DMS53 treated with DMSO at 0.1 percent for 48 hours (cell line): ENCODE measurements at regions not wholly inside any gene's neighbourhood (a gene's known extent, or its start where the extent isn't known, plus 50 kb on each side); places are given as distances from the start of the nearest gene placed in this dataset.
A peak's percentile ranks its signal among the peaks of the same experiment; 100 is the strongest.

Source experiments
- DNase-seq: peaks from one replicate; lab custom pipeline; 2025; ENCODE audit not compliant: unreplicated experiment; lab: John Stamatoyannopoulos, UW

DNA sequence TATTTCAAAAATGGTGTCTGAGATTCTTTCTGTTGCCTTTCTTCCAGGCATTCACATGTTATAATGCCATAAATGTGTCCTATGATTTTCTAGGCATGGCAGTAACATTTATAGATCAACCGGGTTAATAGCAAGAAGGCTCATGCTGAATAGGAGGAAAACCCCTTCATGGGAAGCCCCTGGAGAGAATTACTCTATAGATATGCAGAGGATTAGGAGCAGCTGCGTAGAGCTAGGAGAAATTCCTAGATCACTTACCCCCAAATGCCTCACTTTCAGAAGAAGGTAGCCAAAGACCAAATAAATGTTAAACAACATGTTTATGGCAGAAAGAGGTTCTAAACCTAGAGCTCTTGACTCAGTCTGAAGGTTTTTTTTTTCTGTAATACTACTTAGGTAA is 153.4 kb upstream of the CTNNA2 start:
- DNase-seq: no peak

DNA sequence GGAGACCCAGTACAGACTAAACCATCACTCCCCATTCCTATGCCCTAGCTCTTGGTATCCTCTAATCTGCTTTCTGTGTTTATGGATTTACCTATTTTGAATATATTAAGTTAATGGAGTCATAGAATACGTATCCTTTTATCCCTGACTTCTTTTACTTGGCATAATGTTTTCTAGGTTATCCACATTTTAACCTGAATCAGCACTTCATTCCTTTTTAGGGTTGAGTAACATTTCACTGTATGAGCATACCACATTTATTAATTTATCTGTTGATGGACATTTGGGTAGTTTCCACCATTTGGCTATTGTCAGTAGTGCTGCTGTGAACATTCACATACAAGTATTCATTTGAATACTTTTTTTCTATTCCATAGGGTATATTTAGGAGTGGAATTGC is 157.3 kb upstream of the CTNNA2 start:
- DNase-seq: no peak

DNA sequence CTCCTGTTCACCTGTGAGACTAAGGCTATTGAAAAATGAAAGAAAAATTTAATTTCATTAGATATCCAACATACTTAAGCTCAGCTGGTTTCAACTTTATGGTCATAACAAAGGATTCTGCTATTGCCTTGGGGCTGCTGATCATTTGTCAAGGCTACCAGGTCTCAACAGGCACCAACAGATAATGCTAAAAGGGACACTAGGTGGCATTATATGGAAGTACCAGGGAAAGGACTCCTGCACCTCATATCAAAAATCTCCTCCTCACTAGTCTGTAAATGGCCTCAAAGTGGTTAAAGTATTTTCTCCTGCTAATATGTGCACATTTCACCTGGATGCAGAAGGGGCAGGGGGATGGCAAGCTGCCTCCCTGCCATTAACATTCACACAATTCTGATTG is 167.9 kb upstream of the REG3A start:
- DNase-seq: no peak

DNA sequence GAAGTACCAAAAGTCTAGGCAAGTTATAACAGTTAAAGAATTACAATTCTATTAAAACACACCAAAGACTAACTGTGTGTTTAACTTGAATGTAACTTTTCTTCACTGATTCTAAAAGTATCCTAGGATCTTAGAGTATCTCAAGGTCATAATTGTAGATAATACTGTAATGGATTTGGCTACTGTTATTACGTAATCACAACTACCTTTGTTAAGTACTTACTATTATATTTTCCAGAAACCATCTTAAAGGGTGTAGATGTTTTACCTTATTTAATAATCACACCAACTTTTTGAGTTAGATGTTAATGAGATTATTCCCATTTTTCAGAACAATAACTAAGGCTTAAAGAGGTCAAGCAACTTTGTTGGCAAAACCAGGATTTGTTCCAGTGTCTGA is 161.3 kb upstream of the REG3A start:
- DNase-seq: no peak

DNA sequence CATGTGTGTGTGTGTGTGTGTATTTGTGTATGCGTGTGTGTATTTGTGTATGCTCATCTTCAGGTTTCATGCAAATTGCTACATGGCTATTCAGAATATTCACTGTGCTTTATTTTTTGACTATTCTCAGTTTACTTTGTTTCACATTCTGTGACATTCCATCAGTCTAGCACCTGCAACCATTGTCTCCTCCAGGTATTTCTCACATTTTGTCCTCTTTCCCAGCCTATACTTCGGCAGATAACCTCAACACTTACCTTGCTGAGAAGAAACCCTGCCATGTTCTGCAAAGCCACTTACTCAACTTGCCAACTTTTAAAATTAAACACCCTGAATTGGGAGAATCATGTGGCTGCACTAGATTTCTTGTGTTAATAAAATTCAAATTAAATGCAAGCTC is 135.4 kb upstream of the REG3A start:
- no peak for DNase-seq

DNA sequence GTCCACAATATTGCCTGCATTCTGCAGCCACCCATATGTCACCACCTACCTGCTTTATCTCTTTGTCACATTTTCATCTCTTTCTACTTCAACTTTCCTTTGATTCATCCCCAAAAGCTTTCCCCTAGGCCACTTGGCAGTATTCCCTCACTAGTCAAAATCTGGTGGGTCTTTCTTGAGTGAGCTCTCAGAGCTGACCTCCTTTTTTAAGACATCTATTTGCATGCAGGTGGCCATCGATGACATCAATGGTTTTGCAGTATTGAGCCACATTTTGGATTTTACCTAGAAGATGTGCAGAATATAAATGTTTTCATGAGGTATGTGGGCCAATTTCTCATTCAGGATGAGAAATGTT is 133.4 kb upstream of the REG3A start:
- DNase-seq: no peak

DNA sequence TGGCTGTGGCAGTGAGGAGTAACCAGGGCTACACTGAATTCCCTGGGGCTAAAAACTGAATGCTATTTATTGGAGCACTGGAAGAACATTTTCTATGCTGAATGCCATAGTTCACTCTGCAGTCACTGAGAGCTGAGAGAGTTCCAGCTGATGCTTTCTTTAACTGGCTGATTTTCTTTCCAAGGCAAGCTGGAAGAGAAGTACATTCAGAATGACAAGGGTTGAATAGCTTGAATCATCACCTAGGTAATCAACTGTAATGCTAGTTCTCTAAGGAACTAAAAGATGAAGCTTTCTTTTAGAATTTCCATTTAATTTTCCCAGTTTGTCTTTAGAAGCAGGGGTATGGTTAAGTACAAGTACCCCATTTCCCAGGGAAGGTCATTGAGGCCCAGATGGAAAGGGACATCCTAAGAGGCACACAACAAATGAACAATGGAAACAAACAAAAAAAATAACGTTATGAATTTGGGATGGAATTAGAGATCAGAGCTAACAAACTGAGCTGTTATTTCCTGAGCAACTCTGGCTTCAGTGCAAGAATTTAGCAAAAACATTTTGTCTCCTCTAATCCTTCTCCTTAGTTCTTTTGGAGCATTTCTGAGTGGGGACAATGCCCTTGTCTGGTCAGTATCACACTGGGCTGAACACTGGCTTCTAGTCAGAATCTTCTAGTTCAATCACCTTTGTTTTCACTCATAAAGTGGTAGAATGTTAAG is 132.8 kb upstream of the REG3A start:
- no peak for DNase-seq

DNA sequence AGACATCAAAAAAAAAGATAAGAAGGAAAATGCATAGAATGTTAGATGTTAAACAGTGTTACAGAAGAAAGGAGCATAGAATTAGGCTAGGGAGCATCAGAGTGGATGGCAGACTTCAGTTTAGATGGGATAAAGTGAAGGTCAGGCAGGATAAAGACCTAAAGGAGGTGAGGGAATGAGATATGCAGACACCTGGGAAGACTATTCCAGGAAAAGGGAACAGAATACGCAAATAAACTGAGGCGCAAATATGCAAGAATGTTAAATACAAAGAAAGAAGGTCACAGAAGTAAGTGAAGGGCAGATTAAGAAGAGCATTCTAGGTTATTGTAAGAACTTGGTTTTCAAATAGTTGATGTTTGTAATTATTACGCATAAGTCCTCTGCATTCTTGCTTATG is 116.3 kb upstream of the REG3A start:
- no peak for DNase-seq

DNA sequence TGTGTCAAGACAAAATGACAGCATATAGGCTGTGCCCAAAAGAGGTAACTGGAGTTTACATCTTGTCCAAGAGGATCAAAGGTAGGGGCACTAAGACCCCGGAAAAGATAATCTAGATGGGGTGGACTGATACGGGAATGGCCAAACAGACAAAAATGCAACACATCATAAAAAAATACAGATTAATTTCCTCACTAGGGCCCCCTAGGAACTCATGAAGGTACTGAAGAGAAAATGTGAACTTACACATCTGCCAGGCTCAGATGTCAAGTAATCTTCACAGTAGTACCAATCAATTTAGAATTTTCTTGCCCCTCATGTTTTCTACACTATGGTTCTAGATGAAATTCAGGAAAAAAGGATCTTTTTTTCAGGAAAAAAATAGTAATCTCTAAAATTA is 115.6 kb upstream of the REG3A start:
- no peak for DNase-seq

DNA sequence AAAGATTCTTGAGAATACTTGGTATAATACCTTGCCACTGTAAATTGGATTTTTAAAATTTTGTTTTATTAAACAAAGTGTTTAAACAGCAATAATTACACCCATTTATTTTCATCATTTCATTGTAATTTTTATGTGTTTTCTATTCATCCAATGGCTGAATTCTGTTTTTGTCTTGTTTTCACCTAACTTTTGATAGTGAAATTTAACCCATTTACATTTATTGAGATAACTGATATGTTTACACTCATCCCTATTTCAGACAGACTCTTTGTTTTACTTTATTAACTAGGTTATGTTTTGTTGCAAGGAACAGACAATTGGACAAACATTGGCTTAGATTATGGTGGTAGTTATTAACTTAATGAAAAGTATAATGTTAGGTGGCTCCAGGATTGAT is 113.1 kb upstream of the REG3A start:
- no peak for DNase-seq

DNA sequence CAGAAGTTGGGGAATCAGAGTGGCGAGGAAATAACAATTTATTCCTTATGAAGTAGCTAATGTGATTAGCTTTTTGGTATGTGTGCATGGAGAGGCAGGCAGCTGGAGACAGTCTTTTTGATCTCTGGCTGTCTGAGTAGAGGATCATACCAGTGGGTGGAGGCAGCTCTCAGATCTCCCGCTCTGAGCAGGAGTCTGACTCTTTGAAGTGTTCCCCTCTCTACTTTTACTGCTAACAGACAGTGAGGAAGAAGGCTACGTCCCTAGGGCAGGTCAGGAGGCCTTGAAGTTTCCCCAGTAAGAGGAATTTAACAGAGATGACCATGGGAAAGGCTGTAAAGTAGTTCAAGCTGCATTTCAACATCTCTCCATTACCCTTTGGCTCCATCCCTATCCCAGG is 111.9 kb upstream of the REG3A start:
- DNase-seq: no peak

DNA sequence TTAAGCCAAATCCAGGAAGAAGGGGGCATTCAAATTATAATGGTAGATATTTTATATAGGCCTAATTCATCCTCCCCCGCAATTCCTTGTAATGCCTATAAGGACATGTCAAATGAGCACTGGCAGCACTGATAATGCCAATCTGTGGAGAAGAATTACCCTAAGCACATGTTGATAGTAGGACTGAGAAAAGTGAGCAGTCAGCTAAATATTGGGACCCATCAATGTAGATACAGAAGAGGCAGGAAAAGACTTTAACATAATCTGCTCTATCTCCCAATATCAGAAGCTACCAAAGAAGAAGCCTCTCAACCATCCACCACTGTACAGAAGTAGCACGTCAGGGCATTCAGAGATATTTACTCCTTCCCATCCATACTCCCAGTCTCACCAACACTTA is 101.3 kb upstream of the REG3A start:
- no peak for DNase-seq

DNA sequence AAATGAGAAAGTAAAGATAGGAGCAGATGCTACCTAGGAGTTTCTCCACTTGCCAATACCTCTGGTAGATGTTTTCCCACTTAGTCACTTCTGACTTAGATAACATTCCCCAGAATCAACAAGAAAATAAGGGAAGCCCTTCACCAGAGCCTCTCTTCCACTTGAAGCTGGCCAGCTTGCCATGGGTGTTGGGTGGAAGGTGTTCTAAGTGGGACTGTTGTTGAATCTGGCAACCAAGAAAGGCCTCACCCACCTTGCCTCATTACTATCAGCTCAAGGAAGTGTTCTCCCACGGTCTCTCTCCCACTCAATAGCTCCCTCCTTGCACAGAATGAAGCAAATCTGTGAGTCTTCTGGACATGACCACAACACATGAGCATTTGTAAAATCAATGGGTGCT is 100.4 kb upstream of the REG3A start:
- DNase-seq: no peak

DNA sequence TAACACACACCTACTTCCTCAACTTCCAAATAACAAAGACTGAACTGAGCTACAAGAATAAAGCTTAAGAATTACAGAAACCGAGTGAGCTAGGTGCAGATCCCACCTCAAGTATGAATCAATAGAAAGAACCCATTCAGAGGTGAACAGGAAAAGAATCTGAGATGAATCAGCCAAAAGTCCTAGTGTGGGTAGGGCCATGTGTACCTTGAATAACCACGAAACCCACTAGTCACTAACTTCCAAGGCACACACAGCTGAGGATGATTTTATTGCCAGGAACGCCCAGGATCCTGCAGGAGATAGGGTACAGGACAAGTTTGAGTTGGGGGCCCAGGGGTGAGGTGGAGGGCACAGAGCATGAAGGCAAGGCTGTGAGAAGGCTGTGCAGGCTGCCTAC is 99.7 kb upstream of the REG3A start:
- no peak for DNase-seq

DNA sequence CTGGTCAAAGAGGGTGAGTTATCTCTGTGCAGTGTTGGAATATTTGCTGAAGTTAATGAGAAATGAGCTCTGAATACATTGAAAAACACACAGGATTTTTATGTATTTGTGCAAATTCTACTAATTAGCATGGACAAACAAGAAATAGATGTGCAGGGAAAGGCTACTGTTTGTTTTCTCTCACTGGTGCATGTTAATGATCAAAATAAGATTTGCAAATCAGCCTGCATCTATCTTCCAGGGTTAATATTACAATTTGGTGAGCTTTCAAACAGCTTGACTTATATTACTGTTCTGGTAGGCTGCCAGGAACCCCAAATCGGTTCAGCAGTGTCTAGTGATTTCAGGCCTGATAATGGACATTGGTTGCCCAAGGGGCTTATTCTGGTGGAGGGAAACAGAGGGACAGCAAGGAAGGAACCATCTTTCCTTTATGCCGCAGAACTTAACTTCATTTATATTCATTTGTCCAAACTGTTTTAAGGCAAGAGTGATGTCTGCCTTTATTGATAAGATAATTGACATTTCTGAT is 93.8 kb upstream of the REG3A start:
- DNase-seq: no peak

DNA sequence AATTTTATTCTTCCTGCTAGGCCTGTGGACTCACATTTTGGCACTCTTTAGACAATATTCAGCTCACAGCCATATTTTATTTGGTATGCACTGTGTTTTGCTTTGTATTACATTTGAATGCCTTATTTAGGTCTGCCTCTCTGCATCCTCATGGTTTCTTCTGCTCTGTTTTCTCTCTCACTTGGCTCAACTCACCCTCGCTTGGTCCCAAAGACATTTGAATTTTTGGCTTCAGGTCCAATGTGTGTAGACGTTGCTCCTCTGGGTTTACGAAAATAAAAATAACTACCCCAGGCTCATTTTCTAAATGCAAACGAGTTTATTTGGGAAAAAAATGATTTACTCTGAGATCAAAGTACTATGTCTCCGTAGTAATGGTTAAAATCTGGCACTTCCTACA is 91.1 kb upstream of the REG3A start:
- DNase-seq: no peak

DNA sequence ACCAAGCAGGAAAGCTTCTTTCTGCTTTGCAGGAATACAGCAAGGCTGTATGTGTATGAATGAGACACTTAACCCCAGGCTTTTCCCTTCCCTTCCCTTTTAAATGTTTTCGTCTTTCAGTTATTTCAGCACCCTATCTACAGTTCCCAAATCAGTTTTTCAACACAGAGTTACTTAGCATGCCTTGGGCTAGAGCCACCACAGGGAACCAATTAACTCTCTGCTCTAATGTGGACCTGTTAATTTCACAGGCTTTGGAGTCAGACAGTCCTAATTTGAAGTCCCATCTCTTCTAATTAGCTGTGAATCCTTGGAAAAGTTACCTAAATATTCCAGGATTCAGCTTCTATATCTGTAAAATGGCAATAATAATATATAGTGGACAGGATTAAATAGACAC is 89.2 kb upstream of the REG3A start:
- no peak for DNase-seq

DNA sequence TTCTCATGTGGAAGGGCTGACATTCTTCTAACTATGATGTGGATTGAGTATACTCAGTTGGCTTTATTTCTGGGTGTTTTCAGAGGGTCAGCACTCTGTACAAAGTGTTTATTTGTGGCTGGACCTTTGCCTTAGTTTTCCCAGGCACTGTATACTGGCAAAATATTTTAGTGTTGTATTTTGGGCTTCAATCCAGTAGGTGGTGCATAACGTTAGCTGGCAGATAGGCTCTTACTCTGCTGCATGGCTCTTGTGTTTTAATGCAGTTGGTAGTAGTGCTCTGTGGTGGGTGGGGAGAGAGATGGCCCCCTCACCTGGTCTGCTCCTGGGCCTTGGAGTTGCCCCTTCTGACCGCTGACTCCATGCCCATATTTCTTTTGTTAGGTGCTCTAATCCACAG is 75.6 kb upstream of the REG3A start:
- no peak for DNase-seq

DNA sequence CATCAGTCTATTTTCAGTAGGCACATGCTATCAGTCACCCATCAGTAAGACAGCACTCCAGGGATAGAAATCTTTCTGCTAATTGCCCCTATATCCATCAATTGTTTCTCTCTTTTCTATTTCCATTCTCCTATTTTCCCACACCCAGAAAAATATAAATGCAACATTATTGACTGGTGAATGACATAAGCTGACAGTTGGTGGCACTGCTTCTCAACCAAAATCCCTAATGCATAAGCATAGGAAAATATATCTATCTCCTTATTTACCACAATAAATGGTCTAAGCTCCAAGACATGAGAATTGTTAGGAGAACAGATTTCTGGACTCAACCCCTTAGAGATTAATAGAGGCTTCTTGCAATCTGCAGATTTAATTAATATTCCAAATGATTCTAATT is 64.0 kb upstream of the REG3A start:
- no peak for DNase-seq

DNA sequence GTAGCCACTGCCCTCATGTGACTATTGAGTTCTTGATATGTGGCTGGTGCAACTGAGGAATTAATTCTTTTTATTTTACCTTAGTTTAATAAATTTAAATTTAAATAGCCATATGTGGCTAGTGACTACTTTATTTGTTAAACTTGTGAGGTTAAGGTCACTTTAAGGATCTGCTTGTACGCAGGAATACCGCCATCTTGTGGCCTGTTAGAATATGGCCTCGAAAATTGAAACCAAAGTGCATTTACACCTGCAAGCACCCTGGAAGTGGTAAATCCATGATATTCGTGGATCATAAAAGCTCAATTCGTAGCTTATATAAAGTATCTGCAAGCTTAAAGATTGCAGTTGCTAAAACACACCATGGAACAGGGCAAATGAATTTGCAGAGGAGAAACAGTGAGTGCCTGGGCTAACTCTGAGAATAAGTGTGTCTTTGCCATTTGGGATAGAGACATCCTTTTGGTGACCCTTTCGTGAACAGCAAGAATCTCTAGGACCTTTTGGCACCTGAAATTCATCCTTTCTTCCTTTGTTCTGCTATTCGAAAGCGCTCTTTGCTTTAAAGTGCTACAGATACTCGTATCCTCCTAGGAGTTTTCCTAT is 59.9 kb upstream of the REG3A start:
- peak; percentile 26 for DNase-seq

DNA sequence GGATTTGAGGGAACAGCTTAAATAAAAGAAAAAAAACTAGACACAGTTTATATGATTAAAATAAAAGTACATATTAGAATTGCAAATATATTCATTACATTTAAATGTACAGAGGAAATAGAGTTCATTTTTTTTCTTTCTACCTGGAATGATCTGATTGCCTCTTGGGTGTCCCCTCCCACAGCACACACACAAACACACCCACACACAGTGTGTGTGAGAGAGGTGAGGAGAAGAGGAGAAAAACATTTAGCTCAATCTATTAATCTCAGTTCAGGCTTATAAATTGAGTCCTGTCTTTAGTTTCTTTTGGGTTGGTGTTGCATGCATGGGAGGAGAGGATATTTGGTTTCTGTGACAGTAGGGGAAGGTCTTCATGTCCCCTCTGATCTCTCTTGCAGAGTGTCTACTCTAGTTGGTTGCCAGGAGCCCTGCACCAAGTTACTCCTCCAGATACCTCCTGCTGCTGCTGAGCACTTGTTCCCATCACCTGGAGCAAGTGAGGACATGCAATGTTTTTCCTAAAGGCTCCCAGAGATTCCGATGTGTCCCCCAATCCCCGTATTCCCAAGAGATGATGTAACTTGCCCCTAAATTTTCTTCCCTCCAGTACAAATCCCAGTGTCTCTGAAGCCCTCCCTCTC is 50.8 kb upstream of the REG3A start:
- no peak for DNase-seq
